Upper lobe of right lung (tissue), 1 donor: ENCODE measurements at regions not wholly inside any gene's neighbourhood (a gene's known extent, or its start where the extent isn't known, plus 50 kb on each side); places are given as distances from the start of the nearest gene placed in this dataset.

Source experiments
- ATAC-seq: fragments of 200-7000 bp; cut with Tn5 transposase; one replicate; pipeline ENCODE4 v1.9.1; 2020; ENCODE audit warnings: mild to moderate bottlenecking, moderate library complexity
- DNase-seq: peaks from one replicate; pipeline ENCODE4 v3.0.0-alpha.2; 2020
- H3K27ac ChIP-seq: fragments of 200-600 bp; one replicate; pipeline ENCODE4 v1.8.0; 2022
- H3K27me3 ChIP-seq: fragments of 200-600 bp; one replicate; pipeline ENCODE4 v1.8.0; 2022; ENCODE audit warnings: mild to moderate bottlenecking
- H3K36me3 ChIP-seq: fragments of 200-600 bp; one replicate; pipeline ENCODE4 v1.8.0; 2022
- H3K4me1 ChIP-seq: fragments of 200-600 bp; one replicate; pipeline ENCODE4 v1.8.0; 2022
- H3K4me3 ChIP-seq: fragments of 200-600 bp; one replicate; pipeline ENCODE4 v1.8.0; 2022; ENCODE audit warnings: mild to moderate bottlenecking
- H3K9me3 ChIP-seq: fragments of 200-600 bp; one replicate; pipeline ENCODE4 v1.8.0; 2022
- intact Hi-C: fragments of 100-400 bp; cut with DNase I; formaldehyde crosslinking; loops from one replicate; pipeline ENCODE4 v1.11.0; 2022
- TF ChIP-seq, protein P1 (sequence below): fragments of 200-600 bp; IDR thresholded peaks from one replicate; pipeline ENCODE4 v1.8.0; 2022; ENCODE audit warnings: antibody characterized with exemption
- donor health status: DM: no; HTN: yes; CAD: no; lungs with severe emphysema.

DNA sequence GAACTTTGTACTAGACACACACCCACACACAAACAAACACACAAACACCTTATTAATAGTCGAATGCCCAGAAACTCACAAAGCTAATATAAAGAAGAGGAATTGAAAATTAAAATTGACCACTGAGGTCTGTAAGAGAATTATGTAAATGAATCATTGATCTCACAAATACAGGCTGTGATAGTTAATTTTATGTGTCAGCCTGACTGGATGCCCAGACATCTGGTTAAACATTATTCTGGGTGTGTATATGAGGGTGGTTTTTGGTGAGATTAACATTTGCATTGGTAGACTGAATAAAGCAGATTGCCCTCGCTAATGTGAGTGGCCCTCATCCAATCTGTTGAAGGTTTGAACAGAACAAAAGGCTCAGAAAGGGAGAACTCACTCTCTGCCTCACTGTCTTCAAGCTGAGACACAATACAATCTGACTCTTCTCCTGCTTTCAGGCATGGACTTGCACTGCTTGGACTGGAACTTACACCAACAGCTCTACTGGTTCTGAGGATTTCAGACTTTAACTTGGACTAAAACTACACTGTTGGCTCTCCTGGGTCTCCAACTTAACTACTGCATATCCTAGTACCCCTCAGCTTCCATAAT is 199.4 kb upstream of the TTC14 start:
- TF ChIP-seq, protein P1, sequence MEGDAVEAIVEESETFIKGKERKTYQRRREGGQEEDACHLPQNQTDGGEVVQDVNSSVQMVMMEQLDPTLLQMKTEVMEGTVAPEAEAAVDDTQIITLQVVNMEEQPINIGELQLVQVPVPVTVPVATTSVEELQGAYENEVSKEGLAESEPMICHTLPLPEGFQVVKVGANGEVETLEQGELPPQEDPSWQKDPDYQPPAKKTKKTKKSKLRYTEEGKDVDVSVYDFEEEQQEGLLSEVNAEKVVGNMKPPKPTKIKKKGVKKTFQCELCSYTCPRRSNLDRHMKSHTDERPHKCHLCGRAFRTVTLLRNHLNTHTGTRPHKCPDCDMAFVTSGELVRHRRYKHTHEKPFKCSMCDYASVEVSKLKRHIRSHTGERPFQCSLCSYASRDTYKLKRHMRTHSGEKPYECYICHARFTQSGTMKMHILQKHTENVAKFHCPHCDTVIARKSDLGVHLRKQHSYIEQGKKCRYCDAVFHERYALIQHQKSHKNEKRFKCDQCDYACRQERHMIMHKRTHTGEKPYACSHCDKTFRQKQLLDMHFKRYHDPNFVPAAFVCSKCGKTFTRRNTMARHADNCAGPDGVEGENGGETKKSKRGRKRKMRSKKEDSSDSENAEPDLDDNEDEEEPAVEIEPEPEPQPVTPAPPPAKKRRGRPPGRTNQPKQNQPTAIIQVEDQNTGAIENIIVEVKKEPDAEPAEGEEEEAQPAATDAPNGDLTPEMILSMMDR: no peak
- Histone ChIP-seq H3K27me3 (no peaks in the 10 kb centered on the region), H3K4me1 (no peaks in the 10 kb centered on the region), H3K36me3 (no peaks in the 10 kb centered on the region), H3K27ac (no peak overlapping the region), H3K4me3 (no peak overlapping the region), H3K9me3 (no peaks in the 10 kb centered on the region)
- DNase-seq (no peak), ATAC-seq (no peak)
- intact Hi-C loops: no loop called here

- intact Hi-C loops: no loop called here
- DNase-seq (no peak), ATAC-seq (no peak)
- Histone ChIP-seq H3K4me1 (no peaks in the 10 kb centered on the region), H3K9me3 (no peaks in the 10 kb centered on the region), H3K36me3 (no peaks in the 10 kb centered on the region), H3K27me3 (no peaks in the 10 kb centered on the region), H3K27ac (no peak overlapping the region), H3K4me3 (no peak overlapping the region)
- TF ChIP-seq, protein P1: no peak
Observed at GRCh38 chr3:180403156-180403555, 198.8 kb upstream of the TTC14 start.

DNA sequence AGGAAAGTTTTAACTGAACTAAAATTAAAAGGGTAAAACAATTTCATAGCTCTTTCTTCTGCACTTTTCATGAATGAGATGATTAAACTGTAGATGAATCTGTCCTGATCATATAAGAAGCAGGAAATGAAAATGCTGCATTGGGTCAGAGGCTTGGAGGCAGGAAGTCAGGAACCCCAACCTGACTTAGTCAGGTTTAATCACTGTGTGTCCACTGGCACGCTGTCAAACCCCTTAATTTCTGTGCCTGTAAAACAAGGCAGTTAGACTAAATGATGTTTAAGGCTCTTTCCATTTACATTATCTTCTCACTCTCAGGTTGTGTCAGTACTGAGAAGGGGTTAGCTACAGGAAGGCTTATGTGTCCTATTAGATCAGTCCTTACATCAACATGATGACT is 193.3 kb upstream of the TTC14 start:
- Histone ChIP-seq H3K4me3 (no peak overlapping the region), H3K36me3 (no peaks in the 10 kb centered on the region), H3K9me3 (no peaks in the 10 kb centered on the region), H3K27ac (no peak overlapping the region), H3K27me3 (no peaks in the 10 kb centered on the region), H3K4me1 (no peaks in the 10 kb centered on the region)
- ATAC-seq (no peak), DNase-seq (no peak)
- intact Hi-C loops: no loop called here
- TF ChIP-seq, protein P1: no peak

GRCh38 chr3:180409170-180409569 is 192.8 kb upstream of the TTC14 start:
- H3K4me3 ChIP-seq: no peak overlapping the region
- no peaks in the 10 kb centered on the region for H3K36me3 ChIP-seq
- H3K27me3 ChIP-seq: no peaks in the 10 kb centered on the region
- H3K9me3 ChIP-seq: no peaks in the 10 kb centered on the region
- TF ChIP-seq, protein P1: no peak
- H3K4me1 ChIP-seq: no peaks in the 10 kb centered on the region
- intact Hi-C loops: no loop called here
- no peak overlapping the region for H3K27ac ChIP-seq
- DNase-seq (no peak), ATAC-seq (no peak)

DNA sequence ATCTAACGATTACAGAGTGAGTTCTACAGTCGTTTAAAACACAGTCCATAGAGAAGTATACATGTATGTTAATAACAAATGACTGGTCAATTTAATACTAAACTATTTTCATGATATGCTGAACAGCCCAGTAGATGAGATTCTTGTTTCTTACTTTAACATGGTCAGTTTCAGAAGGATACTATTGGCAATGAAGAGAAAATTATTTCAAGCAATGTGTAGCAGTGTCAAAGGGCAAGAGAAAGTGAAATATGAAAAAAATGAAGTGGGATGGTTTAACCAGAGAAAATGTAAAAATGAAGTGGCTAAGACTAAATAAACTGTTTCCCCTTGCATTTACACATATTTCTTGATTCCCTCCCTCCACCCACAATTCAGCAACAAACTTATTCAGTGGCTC is 192.1 kb upstream of the TTC14 start:
- DNase-seq (no peak), ATAC-seq (no peak)
- Histone ChIP-seq H3K4me3 (no peak overlapping the region), H3K9me3 (no peaks in the 10 kb centered on the region), H3K4me1 (no peaks in the 10 kb centered on the region), H3K36me3 (no peaks in the 10 kb centered on the region), H3K27ac (no peak overlapping the region), H3K27me3 (no peaks in the 10 kb centered on the region)
- TF ChIP-seq, protein P1: no peak
- intact Hi-C loops: no loop called here

- no peak for ATAC-seq
- intact Hi-C loops: no loop called here
- DNase-seq: no peak
Observed at GRCh38 chr3:180414157-180414556, 187.8 kb upstream of the TTC14 start.

More at GRCh38 chr3:180414157-180414556, 187.8 kb upstream of the TTC14 start:
- no peaks in the 10 kb centered on the region for H3K4me1 ChIP-seq
- no peaks in the 10 kb centered on the region for H3K9me3 ChIP-seq
- no peak overlapping the region for H3K4me3 ChIP-seq
- TF ChIP-seq, protein P1: no peak
- no peak overlapping the region for H3K27ac ChIP-seq
- H3K27me3 ChIP-seq: no peaks in the 10 kb centered on the region
- no peaks in the 10 kb centered on the region for H3K36me3 ChIP-seq
